ENCODE measurements at regions not wholly inside any gene's neighbourhood (a gene's known extent, or its start where the extent isn't known, plus 50 kb on each side); places are given as distances from the start of the nearest gene placed in this dataset.

- DNase-seq: no peak
Observed at GRCh38 chr5:175025077-175025476, 300.7 kb downstream of the MSX2 start.

GRCh38 chr5:175021841-175022625 lies 297.7 kb downstream of the MSX2 start:
- no peak for DNase-seq

- no peak for DNase-seq
Observed at GRCh38 chr5:175021321-175021720, 296.9 kb downstream of the MSX2 start.

- no peak for DNase-seq
Observed at GRCh38 chr5:175015028-175015685, 290.8 kb downstream of the MSX2 start.

- DNase-seq: no peak
Observed at GRCh38 chr5:175013251-175013650, 288.9 kb downstream of the MSX2 start.

GRCh38 chr5:175012267-175012666 lies 287.9 kb downstream of the MSX2 start:
- no peak for DNase-seq

- DNase-seq: no peak
Observed at GRCh38 chr5:175003531-175003930, 279.1 kb downstream of the MSX2 start.

- DNase-seq: no peak
Observed at GRCh38 chr5:175001876-175002645, 277.7 kb downstream of the MSX2 start.

- no peak for DNase-seq
Observed at GRCh38 chr5:175001311-175001710, 276.9 kb downstream of the MSX2 start.

GRCh38 chr5:174999581-174999980 lies 275.2 kb downstream of the MSX2 start:
- DNase-seq: no peak

- no peak for DNase-seq
Observed at GRCh38 chr5:174998131-174998730, 273.8 kb downstream of the MSX2 start.

GRCh38 chr5:174997688-174998087 lies 273.3 kb downstream of the MSX2 start:
- DNase-seq: no peak

- no peak for DNase-seq
Observed at GRCh38 chr5:174996941-174997340, 272.6 kb downstream of the MSX2 start.

GRCh38 chr5:174995827-174996226 lies 271.4 kb downstream of the MSX2 start:
- no peak for DNase-seq

- no peak for DNase-seq
Observed at GRCh38 chr5:174991847-174992246, 267.5 kb downstream of the MSX2 start.

GRCh38 chr5:174990909-174991308 lies 266.5 kb downstream of the MSX2 start:
- no peak for DNase-seq

- DNase-seq: no peak
Observed at GRCh38 chr5:174987443-174988012, 263.1 kb downstream of the MSX2 start.

GRCh38 chr5:174984863-174985262 lies 260.5 kb downstream of the MSX2 start:
- no peak for DNase-seq

GRCh38 chr5:174982485-174982884 lies 258.1 kb downstream of the MSX2 start:
- no peak for DNase-seq

GRCh38 chr5:174981416-174981815 lies 257.0 kb downstream of the MSX2 start:
- DNase-seq: no peak

GRCh38 chr5:174980952-174981351 lies 256.6 kb downstream of the MSX2 start:
- no peak for DNase-seq

GRCh38 chr5:174972291-174972690 lies 247.9 kb downstream of the MSX2 start:
- DNase-seq: no peak

GRCh38 chr5:174971210-174971609 lies 246.8 kb downstream of the MSX2 start:
- no peak for DNase-seq
